A204.1 (cell line): ENCODE measurements at regions not wholly inside any gene's neighbourhood (a gene's known extent, or its start where the extent isn't known, plus 50 kb on each side); places are given as distances from the start of the nearest gene placed in this dataset.
"Not testable (repeated sequence)": the region's sequence is repeated elsewhere in the genome, so short reads cannot be mapped to it uniquely, and the experiment has no call there.

ENCODE experiments used
- FAIRE-seq: peaks from 2 replicates; lab custom pipeline; 2012; peaks lifted over from hg19 to GRCh38; lab: Jason Lieb, UNC

- no peak for FAIRE-seq
Measured at GRCh38 chr1:95766036-95766435, 532.0 kb downstream of the RWDD3 start.

GRCh38 chr1:95770581-95770980 lies 536.6 kb downstream of the RWDD3 start:
- FAIRE-seq: no peak

- no peak for FAIRE-seq
Measured at GRCh38 chr1:95778217-95778616, 544.2 kb downstream of the RWDD3 start.

- no peak for FAIRE-seq
Measured at GRCh38 chr1:95780836-95781235, 546.8 kb downstream of the RWDD3 start.

GRCh38 chr1:95790136-95790535 lies 556.1 kb downstream of the RWDD3 start:
- no peak for FAIRE-seq

GRCh38 chr1:95793893-95794292 lies 559.9 kb downstream of the RWDD3 start:
- FAIRE-seq: no peak

GRCh38 chr1:95797761-95798160 lies 563.8 kb downstream of the RWDD3 start:
- not testable (repeated sequence) for FAIRE-seq

- FAIRE-seq: no peak
Measured at GRCh38 chr1:95806171-95806570, 572.2 kb downstream of the RWDD3 start.

- FAIRE-seq: no peak
Measured at GRCh38 chr1:95809391-95809790, 575.4 kb downstream of the RWDD3 start.

- no peak for FAIRE-seq
Measured at GRCh38 chr1:95815511-95815910, 581.5 kb downstream of the RWDD3 start.

- FAIRE-seq: no peak
Measured at GRCh38 chr1:95829556-95829955, 595.5 kb downstream of the RWDD3 start.

- FAIRE-seq: no peak
Measured at GRCh38 chr1:95832370-95832769, 598.4 kb downstream of the RWDD3 start.

- no peak for FAIRE-seq
Measured at GRCh38 chr1:95849439-95849838, 615.4 kb downstream of the RWDD3 start.

GRCh38 chr1:95850165-95850649 lies 616.2 kb downstream of the RWDD3 start:
- no peak for FAIRE-seq

GRCh38 chr1:95850763-95851162 lies 616.8 kb downstream of the RWDD3 start:
- no peak for FAIRE-seq

GRCh38 chr1:95852483-95853070 lies 618.6 kb downstream of the RWDD3 start:
- no peak for FAIRE-seq

GRCh38 chr1:95854457-95854856 lies 620.4 kb downstream of the RWDD3 start:
- no peak for FAIRE-seq

- FAIRE-seq: no peak
Measured at GRCh38 chr1:95863086-95863485, 629.1 kb downstream of the RWDD3 start.

- no peak for FAIRE-seq
Measured at GRCh38 chr1:95865769-95866168, 631.8 kb downstream of the RWDD3 start.

GRCh38 chr1:95876276-95876675 lies 642.3 kb downstream of the RWDD3 start:
- FAIRE-seq: no peak

- no peak for FAIRE-seq
Measured at GRCh38 chr1:95879498-95880050, 645.6 kb downstream of the RWDD3 start.

- FAIRE-seq: no peak
Measured at GRCh38 chr1:95888941-95889390, 655.0 kb downstream of the RWDD3 start.

- no peak for FAIRE-seq
Measured at GRCh38 chr1:95889400-95889799, 655.4 kb downstream of the RWDD3 start.

- no peak for FAIRE-seq
Measured at GRCh38 chr1:95893921-95894320, 659.9 kb downstream of the RWDD3 start.
